Left lobe of liver (tissue), 2 donors: ENCODE measurements at regions not wholly inside any gene's neighbourhood (a gene's known extent, or its start where the extent isn't known, plus 50 kb on each side); places are given as distances from the start of the nearest gene placed in this dataset.
"Not testable (repeated sequence)": the region's sequence is repeated elsewhere in the genome, so short reads cannot be mapped to it uniquely, and the experiment has no call there.

ENCODE experiments used
- ATAC-seq: fragments of 200-7000 bp; cut with Tn5 transposase; one replicate; pipeline ENCODE4 v1.9.1; 2020; ENCODE audit warnings: mild to moderate bottlenecking, moderate library complexity
- DNase-seq: peaks from one replicate; pipeline ENCODE4 v3.0.0-alpha.2; 2020; ENCODE audit warnings: low spot score
- donor health status: DM: no; HTN: no; CAD: no; lungs with moderate emphysema.
- donor health status: DM: no; HTN: yes; CAD: no.

DNA sequence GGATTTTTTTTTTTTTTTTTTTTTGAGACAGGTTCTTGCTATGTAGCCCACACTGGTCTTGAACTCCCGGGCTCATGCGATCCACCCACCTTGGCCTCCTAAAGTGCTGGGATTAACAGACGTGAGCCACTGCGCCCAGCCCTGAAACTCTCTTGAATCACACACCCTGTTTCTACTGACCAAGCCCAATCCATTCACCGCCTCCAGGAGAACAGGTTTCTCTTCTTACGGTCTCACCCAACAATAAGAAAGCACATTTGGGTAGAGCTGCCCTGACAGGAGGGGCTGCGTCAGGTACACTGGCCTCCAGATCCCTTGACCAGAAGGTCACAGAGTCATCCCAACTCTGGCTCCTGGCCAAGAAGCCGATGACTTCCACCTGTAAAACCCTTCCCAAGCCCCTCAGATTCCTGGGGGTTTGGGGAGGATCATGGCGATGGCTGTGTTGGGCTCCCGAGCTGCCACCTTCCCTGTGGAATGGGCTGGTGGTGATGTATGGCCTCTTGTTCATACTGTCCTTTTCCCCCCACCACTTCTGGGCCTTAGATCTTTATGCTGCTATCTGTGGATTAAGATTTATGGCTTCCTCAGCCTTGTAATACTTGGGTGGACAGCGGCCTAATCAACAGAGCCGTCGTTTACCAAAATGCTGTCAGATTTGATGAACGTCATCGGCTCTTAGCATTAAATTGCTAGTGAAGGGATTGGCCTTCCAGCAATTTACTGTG is 89.1 kb downstream of the KATNIP start:
- no peak for ATAC-seq
- DNase-seq = no peak

DNA sequence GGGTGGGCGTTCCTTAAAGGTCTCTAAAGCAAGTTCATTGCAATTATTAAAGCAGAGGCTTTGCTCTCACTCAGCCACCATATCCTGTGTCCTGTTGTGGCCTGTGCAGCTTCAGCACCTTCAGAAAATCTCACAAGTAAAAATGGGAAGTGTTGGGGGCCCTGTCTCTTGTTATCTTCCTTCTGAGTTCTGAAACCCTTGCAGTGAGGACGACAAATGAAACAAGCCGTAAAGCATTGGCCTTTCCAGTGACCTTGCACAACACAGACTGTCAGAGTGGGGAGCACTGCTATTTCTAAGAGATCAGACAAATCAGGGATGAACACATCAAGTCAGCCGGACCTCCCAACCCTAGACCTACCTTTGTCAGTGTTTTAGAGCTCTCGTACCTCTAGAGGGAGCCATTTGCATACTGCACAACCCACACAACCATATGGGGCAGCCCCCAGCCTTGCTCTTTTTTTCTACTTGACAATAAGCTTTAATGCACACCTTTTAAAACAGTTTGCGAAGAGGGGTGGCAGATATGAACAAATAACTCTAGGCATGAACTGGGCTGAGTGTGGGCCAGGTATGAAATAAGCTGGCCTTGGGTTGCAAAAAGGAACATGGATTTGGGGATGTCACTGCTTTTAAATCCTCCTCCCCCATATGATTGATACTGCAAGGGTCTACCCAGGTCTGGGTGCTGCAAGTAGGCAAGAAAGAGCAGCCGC is 89.8 kb downstream of the KATNIP start:
- DNase-seq (no peak), ATAC-seq (peak; percentile 66)

DNA sequence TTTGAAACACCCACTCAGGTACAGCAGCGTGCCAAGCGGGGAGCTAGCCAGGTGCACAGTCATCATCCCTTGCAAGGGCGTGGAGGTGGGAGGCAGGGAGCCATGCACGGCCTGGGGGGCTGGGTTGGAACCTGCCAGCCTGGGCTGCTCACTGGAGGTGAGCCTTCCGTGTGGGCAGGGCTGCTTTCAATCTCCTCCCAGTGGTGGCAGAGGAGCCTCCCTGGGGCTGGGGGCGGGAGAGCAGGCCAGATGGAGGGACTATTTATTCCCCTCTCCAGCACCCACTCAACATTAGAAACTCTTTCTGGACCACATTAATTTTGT is 90.3 kb downstream of the KATNIP start:
- DNase-seq (no peak), ATAC-seq (no peak)

DNA sequence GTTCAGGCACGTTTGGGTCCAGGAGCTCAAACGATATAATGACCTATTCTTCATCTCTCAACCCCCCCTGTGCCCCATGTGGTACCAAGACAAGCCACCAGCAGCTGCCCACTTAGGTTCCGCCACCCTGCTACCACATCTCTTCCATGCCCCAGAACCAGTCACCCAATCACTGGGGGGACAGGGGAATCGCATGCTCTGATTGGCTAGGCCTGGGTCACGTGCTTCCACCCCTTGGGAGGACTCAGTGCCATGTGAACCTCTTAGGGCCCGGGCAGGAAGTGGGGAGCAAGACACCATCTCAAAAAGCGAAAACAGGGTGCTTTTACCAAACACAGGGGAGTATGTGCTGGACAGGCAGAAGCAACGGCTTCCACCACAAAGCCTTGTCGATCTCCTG is 91.3 kb downstream of the KATNIP start:
- no peak for ATAC-seq
- no peak for DNase-seq

DNA sequence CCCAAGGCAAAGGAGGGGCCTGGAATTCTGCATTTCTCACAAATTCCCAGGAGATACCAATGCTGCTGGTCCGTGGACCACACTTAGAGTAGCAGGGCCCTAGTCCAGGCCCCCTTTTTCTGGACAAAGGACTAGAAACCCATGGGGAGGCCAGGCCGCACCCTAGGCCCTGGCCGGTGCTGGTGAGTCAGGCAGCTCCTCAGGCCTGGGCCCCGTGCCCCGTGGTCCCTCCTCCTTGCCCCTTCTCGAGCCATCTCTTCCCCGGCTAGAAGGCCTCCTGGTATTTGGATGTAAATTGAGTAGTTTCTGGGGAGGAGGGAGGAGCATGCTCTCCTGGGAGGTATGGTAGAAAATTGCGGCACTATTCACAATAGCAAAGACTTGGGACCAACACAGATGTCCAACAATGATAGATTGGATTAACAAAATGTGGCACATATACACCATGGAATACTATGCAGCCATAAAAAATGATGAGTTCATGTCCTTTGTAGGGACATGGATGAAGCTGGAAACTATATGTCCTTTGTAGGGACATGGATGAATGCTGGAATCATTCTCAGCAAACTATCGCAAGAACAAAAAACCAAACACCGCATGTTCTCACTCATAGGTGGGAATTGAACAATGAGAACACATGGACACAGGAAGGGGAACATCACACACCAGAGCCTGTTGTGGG is 91.9 kb downstream of the KATNIP start:
- ATAC-seq, DNase-seq: not testable (repeated sequence)

DNA sequence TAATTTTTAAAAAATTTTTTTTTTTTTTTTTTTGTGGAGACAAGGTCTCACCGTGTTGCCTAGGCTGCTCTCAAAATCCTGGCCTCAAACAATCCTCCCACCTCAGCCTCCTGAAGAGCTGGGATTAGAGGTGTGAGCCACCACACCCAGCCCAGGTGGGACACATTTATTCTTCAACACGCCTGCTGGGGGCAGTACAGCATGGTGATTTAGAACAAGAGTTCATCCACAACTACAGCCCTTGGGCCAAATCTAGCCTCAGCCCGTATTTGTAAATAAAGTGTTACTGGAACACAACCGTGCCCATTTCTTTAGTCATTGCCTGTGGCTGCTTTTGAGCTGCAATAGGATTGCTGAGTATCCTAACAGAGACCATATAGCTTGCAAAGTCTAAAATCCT is 92.8 kb downstream of the KATNIP start:
- no peak for ATAC-seq
- DNase-seq = no peak

DNA sequence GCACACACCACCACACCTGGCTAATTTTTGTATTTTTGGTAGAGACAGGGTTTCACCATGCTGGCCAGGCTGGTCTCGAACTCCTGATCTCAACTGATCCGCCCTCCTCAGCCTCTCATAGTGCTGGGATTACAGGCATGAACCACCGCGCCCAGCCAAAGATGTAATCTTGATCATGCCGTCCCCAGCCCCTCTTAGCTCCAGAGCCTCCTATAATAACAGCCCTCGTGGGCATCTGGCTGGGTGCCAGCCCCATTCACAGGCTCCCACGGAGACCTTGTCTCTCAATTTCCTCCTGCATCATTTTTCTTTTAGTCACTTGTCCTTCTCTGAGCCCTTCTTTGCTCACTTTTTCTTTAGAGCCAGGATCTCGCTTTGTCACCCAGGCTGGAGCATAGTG is 94.2 kb downstream of the KATNIP start:
- DNase-seq (no peak), ATAC-seq (no peak)

DNA sequence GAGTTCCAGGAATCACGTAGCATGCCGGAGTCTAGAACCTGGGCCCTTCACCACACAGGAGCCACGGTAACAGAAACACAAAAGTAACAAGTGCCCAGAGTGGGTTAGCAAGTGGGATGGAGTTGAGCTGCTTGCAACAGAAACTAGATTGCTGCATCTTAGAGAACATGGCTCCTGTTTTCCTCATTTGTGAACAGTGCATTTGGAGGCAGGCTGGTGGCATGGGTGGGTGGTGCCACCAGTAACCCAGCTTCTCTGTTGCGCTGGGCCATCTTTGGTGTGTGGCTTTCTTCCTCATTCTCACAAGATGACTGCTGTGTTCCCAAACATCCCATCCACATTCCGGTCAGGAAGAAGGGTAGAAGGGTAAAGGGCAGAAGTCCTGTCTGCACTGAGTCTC is 95.5 kb downstream of the KATNIP start:
- DNase-seq = no peak
- no peak for ATAC-seq

DNA sequence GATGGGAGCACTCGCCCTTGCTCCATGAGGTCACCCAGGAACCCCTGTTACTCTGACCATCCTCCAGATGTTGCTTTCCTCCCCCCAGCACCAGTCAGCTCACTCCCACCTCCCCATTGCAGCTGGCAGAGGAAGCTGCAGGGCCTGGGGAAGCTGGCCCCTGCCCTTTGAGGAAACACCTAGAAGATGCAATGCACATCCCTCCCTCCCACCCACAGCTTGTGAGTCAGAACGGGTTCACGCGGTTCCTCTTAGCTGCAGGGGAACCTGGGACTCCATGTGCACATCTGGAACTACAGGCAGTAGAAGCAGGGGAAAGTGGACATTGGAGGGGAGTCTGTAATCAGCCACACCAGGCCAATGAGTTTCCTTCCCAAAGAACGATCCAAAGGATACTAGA is 96.9 kb downstream of the KATNIP start:
- ATAC-seq (no peak), DNase-seq (no peak)

DNA sequence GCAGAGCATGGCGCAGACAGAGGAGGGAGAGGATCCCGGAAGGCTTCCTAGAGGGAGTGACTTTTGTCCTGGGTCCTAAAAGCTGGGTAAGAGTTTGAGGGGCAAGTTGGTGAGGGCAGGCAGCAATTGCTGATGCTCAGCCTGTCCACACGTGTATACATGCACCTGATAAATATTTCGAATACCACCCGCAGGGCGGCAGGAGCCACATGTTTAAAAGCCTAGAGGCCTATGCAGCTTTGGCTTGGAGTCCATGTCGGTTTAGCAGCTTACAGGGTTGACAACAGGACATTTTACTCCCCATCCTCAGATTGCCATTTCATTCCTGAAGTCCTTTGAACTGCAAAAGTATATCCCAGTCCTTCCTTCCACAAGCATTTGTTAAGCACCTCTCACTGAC is 99.1 kb downstream of the KATNIP start:
- no peak for DNase-seq
- no peak for ATAC-seq

DNA sequence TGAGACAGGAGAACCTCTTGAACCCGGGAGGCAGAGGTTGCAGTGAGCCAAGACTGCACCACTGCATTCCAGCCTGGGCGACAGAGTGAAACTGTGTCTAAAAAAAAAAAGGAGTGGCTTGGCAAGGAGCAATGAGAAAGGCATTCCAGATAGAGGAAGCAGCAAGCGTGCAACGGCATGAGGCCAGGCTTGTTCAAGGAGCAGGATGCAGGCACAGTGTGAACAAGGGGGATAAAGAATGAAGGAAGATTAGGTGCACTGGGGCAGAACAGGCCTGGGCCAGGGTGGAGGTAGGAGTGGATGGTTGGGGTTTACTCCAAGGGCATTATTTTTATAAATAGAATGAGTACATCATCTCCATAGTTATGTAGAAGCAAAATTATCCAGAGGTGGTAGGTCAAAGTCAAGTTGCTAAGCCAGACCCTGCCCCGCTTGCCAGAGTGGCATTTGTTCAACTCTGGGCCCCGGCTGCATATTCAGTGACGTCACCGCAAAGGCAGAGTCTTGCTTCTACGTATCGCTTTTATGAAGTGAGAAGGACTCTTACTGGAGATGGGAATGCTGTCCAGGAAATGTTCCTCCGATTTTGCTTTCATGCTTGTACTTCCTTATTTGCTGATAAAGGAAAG is 100.2 kb downstream of the KATNIP start:
- ATAC-seq (no peak), DNase-seq (no peak)

DNA sequence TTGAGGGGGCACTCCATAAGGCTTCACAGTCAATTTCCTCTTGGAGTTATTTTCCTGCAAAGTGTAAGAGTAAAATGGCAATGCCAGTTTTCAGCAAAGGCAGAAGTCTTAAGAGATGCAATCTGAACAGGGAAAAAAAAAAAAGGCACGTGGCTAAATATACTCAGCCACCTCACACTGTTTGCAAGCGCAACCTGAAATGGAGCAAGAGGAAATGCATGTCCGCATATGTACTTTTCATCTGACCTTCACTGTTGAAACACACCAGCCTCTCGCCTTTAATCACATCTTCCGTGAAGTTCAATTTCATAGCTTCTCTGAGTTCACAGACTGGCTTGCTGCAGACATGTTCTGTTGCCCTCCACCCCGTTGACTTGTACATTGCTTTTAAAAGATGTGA is 101.4 kb downstream of the KATNIP start:
- ATAC-seq = no peak
- no peak for DNase-seq

DNA sequence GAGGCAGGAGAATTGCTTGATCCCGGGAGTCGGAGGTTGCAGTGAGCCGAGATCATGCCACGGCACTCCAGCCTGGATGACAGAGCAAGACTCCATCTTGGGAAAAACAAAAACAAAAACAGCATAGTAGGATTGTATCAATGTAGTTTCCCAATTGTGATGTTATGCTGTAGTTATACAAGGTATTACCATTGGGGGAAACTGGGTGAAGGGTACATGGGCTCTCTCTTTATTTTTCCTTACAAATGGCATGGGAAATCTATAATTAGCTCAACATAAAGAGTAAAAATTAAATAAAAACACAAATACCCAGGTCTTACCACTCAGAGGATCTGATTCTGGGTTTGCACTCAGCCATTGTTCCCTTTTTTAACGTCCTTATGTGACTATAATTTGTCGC is 107.9 kb downstream of the KATNIP start:
- DNase-seq (no peak), ATAC-seq (no peak)

DNA sequence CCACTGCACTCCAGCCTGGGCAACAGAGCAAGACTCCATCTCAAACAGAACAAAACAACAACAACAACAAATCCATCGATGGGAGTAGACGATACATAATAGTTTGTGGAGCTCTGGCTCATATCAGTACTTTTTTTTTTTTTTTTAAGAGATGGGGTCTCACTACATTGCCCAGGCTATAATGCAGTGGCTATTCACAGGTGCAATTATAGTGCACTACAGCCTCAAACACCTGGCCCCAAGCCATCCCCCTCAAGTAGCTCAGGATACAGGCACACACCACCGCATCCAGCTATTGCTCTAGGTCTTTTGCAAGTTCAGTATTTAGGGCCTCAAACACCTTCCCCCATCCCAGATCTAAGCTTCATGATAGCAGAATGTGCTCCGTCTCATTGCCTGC is 110.6 kb downstream of the KATNIP start:
- no peak for ATAC-seq

DNA sequence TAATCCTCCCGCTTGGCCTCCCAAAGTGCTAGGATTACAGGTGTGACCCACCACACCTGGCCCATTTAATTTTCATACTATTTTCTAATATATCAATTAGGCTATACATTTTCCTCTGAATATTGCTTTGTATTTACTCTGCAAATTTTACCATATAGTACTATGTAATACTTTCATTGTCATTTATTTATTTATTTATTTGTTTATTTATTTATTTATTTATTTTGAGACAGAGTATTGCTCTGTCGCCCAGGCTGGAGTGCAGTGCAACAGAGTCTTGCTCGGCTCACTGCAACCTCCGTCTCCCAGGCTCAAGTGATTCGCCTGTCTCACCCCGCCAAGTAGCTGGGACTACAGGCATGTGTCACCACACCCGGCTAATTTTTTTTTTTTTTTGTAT is 113.3 kb downstream of the KATNIP start:
- DNase-seq, ATAC-seq: not testable (repeated sequence)

More for the DNA sequence above, 110.6 kb downstream of the KATNIP start:
- DNase-seq = no peak

DNA sequence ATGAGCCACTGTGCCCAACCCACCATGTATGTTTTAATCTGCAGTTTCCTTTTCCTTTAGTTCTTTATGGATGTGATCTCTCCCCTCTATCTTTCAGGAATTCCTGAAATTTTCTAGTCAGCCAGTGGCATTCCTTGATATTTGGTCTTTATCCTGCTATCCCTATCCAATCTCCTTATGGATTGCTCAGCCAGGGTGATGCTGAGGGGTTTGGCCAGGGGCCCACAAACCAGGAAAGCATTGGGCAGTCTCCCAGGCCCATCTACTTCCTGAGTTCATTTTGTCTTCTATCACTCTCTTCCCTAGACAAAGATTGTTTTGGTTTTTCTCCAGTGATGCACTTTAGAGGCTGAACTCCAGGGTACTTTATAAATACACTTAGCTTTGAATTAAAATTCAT is 115.9 kb downstream of the KATNIP start:
- DNase-seq (no peak), ATAC-seq (no peak)

DNA sequence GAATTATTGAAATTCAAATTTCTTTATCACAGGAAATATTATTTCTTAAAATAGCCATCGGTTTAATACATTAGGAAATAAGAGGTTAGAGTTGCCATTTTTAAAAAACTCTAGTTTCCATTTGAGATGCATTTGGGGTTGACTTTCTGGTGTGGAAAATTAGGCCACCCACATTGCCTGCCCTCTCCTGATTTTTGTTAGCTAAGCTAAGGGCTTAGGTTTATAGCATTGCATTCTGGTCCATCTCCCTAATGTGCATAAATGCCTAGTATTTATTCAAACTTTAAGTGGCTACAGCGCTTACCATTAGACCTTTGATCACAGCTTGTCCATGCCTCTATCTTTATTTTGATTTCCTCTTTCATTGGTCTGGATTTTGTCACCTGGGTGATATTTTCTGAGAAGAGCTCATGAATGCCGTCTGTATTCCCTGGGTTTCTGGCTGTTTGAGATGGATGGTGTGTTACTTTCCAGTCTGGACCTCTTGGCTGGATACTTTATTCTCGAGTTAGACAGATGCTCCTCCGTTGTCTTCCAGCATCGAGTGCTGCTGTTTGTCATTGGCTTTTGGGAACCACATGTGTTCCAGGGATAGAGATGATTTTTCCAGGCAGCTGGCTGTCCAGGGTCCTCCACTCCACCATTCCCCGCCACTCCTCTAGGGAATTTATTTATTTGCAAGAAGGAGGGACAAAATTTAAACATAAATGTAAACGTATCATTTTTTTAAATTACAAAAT is 120.3 kb downstream of the KATNIP start:
- DNase-seq (no peak), ATAC-seq (no peak)

DNA sequence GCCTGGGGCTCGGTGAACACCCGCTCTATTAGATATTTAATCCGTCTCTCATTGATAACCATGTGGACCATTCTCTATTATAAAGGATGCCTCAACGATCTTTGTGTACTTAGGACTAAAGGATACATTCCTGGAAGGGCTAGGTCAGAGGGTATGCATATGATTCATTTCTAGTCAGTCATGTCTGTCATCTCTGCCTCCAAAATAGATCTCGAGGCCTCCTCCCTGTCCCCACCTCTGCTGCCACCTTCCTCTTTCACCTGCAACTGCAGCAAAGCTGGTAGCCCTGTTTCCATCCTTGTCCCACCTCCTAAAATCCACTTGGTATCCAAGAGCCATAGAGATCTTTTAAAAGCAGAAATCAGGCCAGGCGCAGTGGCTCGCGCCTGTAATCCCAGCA is 121.5 kb downstream of the KATNIP start:
- ATAC-seq (no peak), DNase-seq (no peak)

DNA sequence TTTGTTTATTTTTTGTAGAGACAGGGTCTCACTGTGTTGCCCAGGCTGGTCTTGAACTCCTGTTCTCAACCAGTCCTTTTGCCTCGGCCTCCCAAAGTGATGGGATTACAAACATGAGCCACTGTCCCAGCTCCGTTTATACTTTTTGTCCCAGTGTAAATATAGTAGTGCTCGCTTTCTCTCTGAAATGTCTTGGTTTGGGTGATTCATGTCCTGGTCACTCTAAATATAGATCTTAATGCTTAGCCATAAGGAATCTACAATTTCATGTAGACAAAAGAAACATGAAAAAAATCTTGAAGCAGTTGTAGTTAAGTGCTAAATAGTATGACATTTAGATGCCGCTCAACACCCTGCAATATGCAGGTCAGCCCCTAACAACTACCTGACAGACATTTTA is 126.9 kb downstream of the KATNIP start:
- no peak for DNase-seq

DNA sequence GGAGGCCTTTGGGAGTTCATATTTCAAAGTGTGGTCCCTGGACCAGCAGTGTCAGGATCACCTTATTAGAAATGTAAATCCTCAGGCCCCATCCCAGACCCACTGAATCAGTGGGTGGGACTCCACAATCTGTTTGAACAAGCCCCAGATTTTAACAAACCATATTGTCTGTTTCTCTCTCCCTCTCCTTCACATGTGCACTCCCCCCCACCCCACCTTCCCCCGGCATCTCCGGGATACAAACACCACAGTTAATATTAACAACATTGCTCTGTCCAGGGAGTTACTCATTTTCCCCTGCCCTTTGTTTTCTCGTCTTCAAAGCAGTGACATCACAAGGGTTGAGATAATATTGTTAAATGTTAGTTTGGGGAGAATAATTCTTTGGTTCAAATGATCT is 127.3 kb downstream of the KATNIP start:
- no peak for DNase-seq
- no peak for ATAC-seq

More for the DNA sequence above, 126.9 kb downstream of the KATNIP start:
- ATAC-seq = no peak

DNA sequence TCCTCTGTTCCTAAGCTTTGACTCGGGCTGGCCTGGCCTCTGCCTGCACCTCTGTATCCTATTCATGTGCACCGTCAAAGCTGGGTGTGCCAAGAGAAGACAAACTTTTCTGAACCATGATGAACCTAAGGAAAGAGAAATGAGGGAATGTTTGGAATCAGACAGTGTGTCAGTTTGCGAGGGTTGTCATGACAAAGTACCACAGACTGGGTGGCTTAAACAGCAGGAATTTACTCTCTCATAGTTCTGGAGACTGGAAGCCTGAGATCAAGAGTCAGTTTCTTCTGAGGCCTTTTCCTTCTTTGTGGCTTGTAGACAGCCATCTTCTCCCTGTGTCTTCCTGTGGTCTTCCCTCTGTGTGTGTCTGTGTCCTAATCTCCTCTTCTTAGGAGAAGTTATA is 129.0 kb downstream of the KATNIP start:
- ATAC-seq (no peak), DNase-seq (no peak)
